ENCODE measurements at regions not wholly inside any gene's neighbourhood (a gene's known extent, or its start where the extent isn't known, plus 50 kb on each side); places are given as distances from the start of the nearest gene placed in this dataset.
"Not testable (repeated sequence)": the region's sequence is repeated elsewhere in the genome, so short reads cannot be mapped to it uniquely, and the experiment has no call there.

DNA sequence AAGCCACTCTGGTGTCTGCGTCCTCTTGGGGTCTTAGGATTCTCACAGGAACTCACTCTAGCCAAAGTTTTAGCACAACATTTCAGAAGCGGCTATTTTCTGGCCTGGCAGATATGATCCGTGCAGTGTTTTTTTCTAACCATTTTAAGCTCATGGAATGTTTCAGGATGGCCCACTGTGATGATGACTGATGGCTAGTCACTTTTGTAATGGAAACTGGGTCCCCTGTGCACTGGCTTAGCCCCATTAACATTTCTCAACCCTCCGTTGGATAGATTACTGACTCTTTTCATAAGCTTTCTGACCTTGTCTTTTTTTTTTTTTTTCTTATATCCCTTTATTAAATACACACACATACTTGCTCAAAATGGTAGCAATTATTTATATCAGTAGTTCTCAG is 364.9 kb upstream of the FOXG1 start:
- DNase-seq, result not testable (repeated sequence)

DNA sequence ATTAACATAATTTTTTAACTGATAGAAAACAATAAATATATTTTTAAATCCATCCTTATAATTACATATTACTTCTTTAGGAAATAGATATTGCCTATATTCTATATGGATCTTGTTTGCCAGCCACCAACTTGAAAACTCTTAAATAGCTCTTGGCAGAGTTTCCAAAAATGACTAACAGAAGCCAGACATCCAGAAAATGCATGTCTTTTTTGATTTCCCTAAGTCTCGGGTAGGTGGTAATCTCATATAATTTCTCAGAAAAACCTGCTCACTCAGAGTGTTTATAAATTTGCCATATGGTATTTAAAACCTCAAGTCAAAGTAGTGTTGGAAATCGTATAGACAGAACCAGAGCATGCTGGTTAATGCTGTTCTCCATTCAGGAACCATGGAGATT is 360.4 kb upstream of the FOXG1 start:
- DNase-seq, result no peak

DNA sequence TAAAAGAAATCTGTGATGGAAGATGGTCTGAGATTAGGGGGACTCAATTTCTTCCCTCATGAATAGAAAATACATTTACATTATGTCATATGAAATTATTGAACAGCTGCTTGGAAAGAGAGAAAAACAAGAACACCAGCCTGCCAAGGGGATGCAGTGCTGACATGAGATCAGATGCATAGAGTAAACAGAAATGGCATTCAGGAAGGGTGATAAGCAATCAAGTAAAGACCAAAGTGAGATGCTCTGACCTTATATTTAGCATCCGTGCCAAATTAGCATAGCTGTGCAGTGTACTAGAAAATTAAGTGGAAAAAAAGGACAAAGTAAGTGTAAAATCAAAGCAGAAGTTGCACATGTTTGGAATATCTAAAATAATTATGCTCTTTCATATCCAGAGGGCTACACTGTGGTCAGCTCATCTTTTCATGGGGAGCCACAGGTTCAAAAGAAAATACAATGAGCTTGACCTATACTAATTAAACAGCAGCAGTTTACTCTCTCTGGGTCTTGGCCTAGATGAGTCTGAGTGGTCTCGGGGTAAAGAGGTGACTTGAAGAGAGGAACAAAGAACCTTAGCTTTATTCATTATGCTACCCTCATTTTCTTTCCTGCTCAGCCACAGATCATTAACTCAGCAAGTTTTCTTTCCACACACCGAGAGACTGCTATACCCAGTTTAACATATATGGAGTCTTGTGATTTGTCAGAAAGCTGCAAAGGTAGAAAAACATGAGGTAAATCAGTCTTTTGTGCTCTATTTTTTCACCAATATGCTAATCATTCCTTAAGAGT is 359.4 kb upstream of the FOXG1 start:
- no peak for DNase-seq

DNA sequence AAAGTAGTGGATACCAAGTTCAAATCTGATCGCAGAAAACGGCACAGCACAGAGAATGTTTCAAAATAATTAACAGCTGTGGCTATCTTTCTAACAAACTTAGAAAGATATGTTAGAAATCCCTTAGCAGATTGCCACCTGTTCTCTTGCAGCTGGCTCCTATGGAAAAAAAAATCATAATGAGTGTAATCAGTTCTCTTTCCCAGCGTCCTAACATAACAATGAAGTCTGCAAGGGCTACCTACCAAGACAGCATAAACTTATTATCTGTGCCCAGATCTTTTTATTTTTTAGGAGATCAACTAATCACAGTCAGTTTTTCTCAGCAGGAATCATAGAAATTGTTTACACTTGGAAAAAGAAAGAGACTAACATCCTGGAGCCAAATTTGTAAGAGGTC is 358.6 kb upstream of the FOXG1 start:
- no peak for DNase-seq

DNA sequence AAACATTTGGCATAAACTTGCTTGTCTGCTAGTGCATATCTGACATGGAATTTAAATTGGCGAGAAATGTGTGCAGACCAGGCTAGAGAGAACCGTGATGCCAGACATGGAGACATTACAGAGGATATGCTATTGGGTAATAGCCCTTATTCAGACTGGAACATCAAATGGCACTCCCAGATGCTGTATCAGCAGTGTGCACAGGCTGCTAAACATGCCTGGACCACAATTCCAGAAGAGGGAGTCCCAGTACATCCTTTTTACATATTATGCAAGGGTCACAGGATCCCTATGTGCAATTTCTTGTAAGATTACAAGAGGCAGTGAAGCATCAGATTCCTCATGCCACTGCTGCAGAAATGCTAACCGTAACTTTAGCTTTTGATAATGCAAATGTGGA is 354.5 kb upstream of the FOXG1 start:
- DNase-seq, result no peak

DNA sequence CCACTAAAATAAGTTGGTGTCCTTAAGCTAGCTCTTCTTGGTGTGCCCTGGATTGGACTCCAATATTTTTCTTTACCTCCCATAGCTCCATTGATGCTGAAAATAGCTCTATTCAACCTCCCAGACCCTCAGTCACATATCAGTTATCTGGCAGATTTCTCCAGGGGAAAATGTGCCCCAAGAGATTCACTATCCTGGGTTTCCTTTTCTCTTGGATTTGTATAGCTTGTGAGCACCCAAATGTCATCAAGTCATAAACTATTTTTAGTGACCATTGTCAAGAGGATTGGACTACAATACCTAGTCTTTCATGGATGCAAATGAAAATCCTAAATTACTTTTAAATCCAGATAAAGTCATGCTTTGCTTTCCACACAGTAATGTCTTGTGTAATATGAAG is 339.6 kb upstream of the FOXG1 start:
- no peak for DNase-seq

DNA sequence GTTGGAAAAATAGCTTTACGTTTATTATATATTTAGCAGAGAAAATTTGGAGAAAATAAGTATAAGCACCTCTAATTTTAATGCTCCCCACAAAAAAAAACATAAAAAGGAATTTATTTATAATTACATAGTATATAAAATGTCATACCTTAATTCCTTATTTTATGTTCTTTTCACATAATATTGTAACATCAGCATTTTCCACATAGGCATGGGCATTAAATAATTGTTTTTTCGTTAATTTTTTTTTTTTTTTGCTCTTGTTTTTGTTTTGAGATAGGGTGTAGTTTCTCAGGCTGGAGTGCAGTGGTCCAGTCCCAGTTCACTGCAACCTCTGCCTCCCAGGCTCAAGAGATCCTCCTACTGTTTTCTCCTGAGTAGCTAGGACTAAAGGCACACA is 329.8 kb upstream of the FOXG1 start:
- DNase-seq, result no peak

DNA sequence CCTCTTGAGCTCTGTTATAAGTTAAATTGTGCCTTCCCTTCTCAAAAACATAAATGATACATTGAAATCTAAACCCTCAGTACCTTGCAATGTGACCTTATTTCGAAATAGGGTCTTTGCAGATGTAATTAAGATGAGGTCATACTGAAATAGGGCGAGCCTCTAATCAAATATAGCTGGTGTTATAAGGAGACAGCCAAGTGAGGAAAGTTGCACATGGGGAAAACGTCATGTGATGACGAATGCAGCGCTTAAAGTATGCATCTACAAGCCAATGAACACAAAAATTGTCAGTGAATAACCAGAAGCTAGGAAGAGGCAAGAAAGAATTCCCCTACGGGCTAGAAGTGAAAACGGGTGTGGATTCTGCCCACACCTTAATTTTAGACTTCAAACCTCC is 305.2 kb upstream of the FOXG1 start:
- DNase-seq, result no peak

DNA sequence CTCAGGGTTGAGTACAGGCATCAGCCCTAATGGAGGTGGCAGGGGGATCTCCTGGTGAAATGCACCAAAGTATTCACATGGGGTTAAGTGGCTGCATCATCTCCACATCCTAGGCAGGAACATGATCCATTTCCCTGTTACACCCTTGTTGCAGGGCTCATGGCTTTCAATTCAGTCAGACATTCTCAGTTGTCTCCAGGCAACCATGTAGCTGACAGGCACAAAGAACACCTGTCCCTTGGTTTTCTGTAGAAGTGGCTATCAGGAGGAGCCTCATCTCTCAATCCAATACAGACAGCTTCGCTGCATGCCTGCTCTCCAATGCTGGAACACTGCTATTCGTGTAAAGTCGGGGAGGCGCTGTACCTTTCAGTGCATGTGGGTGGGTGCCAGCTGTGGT is 299.0 kb upstream of the FOXG1 start:
- no peak for DNase-seq

DNA sequence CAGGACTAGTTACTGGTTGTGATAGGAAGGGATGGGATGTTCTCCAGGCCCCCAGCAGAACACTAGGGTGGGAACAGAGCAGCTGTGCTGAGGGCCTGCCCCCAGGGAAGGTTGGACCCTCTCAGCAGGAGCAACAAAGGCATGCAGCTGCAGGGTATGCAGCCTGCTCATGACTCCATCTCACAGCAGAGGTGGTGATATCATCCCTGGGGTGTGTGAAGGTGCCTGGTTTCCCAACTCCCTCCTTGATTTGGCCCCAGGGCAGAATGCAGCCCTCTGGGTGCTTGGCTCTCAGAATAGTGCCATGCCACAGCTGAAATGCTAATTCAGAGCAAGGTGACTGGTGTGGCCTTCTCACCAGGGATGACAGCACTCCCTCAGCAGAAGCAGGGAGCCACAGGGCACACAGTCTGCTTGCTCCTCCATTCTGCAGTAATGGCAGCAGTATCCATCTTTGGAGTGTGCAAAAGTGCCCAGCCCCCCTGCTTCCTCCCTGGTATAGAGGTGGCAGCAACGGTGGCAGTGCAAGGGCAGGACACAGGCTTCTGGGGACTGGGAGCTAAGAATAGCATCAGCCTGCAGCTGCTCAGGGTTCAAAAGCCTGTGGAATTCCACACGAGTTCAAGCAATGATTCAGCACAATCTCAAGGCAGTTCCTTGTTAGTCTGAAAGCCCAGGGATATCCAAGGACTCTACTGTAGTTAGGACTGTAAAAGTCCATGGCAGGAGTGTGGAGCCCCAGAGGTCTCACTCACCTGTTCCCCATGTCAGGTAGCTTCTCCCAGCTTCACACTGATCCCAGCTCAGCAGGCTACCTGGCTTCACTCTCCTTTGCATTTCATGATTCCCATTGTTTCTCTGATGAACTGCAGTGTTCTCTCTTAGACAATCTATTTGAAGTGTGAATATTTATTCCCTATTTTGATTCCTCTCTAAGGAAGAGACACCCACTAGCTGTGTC is 298.1 kb upstream of the FOXG1 start:
- DNase-seq, result no peak

DNA sequence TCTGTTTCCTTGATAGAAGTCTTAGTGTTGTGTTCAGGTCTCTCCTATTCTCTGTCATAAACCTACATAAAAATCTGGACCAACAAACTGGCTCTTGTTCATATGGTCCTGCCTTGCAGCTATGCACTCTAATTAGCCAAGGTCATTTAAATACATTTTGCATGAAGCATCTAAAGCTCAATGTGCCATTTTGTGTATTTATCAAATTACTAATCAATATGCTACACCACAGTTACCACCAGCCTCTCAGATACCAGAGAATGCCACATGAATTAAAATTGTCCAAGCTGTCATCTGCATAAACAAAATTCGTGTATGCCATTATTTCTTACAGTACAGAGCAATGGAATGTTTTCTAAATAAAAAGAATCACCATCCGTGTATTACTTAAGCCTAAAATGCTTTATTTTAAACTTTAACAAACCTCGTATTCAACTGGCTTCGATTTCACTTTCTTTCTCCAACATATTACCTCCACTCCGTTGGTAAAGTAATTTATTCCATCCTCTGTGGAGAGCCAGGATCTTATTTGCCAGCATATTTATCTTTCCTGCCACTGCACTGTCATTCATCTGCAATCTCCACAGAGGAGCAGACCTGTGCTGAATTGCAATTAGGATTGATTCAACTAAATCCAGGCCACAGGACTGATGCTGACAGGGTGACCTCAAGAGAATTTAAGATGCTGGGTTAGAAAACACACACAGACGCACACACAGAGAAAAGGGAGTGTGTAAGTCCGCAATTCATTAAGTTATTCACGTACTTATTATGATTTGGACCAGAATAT is 284.1 kb upstream of the FOXG1 start:
- no peak for DNase-seq

DNA sequence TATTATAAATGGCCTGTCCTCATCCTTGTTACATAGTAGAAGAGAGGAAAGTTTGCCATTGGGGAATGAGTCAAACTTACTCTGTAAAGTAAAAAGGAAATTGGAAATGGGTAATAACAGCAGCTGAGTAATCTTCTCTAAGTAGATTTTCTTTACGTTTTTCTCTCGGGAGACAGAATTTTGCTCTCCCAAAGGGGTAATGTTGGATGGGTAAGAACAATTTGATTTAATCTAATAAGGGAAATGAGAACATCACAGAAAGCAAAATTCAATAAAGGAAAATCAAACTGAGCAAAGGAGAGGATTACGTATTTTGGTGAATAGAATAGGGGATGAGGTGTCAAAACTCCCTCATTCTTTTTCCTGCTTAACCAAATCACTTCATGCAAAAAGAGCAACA is 283.1 kb upstream of the FOXG1 start:
- no peak for DNase-seq

DNA sequence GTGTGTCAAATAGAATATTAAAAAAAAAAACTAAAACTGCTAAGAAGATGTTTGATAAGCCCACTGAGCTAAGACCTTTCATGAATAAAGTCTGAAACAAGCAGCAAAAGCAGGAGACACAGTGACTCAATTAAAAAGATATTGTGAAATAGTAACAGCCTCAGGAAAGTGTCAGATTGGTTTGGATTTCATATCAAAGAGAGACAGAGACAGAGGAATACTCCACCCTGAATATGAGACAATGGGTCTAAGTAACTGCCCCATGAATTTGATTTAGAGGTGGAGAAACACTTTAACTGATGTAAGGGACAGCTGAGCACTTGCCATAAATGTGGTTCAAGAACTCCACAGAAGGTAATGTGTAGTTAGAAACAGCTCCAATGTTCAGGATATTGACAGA is 277.9 kb upstream of the FOXG1 start:
- DNase-seq, result no peak

DNA sequence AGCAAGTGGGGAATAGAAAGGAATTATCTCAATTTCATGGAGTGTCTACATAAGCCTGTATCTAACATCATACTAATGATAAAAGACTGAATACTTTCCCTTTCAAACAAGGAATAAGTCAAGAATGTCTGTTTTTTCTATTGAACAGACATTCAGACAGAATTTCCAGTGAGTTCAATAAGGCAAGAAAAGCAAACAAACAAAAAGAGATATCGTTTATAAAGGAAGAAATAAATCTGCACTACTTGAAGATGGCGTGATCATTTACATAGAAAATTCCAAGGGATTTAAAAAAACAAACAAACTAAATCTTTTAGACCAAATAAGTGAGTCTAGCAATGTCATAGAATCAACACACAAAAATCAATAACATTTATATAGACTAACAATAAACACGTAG is 273.1 kb upstream of the FOXG1 start:
- DNase-seq, result no peak

DNA sequence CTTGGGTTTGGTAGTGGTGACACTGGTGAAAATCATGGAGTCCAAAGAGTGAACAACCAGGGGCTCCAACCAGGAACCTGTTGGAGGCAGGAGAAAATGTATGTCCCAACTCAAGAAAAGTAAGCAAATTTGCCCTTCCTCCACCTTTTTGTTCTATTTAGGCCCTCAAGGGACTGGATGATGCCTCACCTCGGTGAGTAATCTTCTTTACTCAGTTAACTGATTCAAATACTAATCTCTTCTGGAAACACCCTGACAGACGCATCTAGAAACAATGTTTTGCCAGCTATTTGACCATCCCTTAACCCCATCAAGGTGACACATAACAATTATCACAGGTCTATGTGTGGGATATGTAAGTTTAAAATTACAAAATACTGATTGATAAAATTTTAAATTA is 272.4 kb upstream of the FOXG1 start:
- no peak for DNase-seq

DNA sequence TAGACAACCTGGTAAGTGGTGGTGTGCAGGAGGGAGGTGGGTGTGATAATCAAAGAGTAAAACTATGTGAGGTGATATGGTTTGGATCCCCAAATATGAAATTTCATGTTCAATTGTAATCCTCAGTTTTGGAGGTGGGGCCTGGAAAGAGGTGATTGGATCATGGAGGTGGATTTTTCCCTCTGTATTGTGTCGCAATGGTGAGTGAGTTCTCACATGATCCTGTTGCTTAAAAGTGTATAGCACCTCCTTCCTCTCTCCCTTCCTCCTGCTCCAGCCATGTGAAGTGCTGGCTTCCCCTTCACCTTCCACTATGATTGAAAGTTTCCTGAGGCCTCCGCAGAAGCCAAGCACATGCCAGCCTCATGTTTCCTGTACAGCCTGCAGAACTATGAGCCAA is 270.2 kb upstream of the FOXG1 start:
- no peak for DNase-seq

DNA sequence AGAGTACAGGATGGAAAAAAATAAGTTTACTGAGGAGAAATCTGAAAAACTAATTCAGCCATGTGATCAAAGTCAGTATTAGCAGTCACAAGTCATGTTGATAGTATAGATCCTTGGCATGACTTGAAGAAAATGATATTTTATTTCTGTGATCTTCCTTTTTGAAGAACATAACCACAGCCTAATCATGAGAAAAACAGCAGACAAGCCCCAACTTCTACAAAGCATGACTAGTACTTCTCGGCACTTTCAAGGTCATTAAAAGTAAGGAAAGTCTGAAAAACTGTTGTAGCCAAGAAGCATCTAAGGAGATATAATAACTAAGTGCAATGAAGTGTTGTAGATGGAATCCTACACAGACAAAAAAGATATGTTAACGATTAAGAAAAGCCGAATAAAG is 264.1 kb upstream of the FOXG1 start:
- no peak for DNase-seq

DNA sequence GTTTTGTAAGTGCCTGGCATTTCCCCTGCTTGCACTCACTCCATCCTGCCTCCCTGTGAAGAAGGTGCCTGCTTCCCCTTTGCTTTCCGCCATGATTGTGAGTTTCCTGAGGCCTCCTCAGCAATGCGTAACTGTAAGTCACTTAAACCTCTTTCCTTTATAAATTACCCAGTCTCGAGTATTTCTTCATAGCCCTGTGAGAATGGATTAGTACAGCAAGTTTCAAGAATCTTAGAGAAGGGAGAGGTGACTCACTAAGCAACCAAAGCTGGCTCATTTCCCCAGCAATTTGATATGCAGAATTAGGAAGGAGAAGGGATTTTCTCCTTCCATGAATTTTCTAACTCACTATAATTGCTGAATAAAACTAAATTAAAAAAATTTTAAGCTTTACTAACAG is 251.0 kb upstream of the FOXG1 start:
- no peak for DNase-seq

DNA sequence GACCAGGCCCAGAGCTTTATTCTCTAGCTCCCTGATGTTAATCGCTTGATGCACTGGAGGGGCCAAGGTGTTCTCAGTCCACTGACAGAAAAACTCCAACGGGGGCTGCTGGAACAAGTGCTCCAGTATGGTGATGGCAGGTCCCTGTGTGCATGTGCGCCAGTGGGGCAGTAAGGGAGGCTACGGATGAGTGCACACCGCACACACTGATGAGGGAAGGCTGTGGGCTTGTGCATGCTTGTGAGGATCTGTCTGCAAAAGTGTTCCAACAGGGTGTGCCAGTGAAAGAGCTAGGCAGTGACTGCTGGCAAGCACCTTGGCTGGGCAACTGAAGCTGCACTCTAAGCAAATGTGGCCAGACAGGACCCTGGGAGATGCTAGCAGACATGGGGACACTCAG is 229.7 kb upstream of the FOXG1 start:
- DNase-seq, result no peak

DNA sequence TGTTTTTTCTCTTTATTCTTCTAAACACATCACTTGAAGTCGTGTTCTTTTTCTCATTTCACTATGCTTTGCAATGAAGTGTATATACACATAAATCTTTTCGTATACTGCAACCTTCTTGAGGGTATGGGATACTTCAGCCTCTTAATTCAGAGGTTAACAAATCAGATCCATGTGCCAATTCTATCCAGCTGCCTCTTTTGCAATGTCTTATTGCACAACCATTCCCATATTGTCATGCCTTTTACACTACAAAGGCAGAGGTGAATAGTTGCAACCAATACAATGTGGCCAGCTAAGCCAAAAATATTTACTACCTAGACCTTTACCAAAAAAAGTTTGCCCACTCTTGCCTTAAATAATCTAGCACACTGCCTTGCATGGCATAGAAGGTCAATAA is 224.5 kb upstream of the FOXG1 start:
- no peak for DNase-seq

DNA sequence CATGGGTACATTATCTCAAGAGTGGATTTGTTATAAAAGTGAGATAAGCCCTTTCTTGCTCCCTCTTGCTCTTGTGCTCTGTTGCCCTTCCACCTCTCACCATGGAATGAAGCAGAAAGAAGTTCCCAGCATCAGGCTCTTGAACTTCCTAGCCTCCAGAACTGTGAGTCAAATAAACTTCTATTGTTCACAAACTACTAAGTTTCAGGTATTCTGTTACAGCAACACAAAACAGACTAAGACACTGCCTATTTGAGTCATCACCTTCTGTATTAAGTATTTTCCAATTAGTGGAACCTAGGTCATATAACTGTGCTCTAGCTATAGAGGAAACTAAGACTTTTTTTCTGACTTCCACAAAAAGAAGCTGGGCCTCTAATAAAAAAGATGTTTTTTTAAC is 201.2 kb upstream of the FOXG1 start:
- no peak for DNase-seq

DNA sequence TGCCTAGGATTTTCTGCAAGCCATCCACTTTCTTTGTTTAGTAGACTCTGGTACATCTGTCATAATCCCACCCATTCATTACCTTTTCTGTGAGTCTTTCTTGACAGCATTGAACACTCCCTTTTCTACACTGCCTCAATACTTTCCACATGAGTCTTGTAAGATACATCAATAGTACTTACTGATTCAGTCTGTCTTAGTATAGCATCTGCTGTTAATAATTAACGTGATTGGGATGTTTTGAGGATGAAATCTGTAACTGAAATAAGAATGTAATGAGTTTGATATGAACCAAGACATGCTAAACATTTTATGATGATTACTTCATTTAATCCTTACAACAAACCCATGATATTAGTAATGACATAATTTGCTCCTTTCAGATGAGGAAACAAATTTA is 196.2 kb upstream of the FOXG1 start:
- DNase-seq, result no peak

DNA sequence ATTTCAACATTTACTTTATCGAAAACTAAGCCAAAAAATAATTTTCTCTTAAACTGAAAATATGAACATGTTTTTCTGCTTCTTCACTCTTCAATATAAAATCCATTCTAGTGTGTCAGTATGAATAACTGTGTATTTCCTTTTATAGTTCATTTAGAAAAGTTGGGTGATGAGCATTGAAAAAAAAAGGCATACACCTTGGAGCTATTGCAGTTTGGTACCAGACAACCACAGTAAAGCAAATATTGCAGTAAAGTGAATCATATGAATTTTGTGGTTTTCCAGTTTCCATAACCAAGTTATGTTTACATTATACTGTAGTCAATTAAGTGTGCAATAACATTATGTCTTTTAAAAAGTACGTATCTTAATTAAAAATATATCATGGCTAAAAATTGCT is 195.0 kb upstream of the FOXG1 start:
- DNase-seq, result no peak

DNA sequence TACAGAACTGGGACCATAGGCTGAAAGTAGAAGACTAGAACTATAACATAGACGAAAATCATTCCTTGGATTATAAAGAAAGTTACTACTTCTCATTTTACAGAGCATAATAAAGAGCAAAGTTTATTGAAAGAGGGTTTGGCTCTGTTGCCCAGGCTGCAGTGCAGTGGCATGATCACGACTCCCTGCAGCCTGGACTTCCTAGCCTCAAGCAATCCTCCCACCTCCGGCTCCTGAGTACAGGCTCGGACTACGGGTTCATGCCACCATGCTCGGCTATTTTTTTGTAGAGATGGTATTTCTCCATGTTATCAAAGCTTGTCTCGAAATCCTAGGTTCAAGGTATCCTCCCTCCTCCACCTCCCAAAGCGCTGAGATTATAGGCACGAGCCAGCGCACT is 190.1 kb upstream of the FOXG1 start:
- no peak for DNase-seq
